Gastrocnemius medialis (tissue), 4 donors: ENCODE measurements at regions not wholly inside any gene's neighbourhood (a gene's known extent, or its start where the extent isn't known, plus 50 kb on each side); places are given as distances from the start of the nearest gene placed in this dataset.

Experiments
- CTCF ChIP-seq, 5 experiments: fragments of 450-650 bp in 3 of 5; fragments of 200-600 bp in 2 of 5; sonication (generic) in 2 of 5; IDR thresholded peaks in 4 of 5; conservative IDR thresholded peaks in 1 of 5; 1 replicate in 4 of 5; 2 replicates in 1 of 5; pipeline ENCODE4 v1.5.1; 2016 to 2019; ENCODE audit warnings: antibody characterized with exemption in 5 of 5, mild to moderate bottlenecking in 3 of 5, moderate library complexity in 3 of 5
- POLR2A ChIP-seq, 2 donors: fragments of 450-650 bp; IDR thresholded peaks; one replicate each; pipeline ENCODE4 v1.6.1; 2017; ENCODE audit warnings: antibody characterized with exemption in 2 of 2, mild to moderate bottlenecking in 2 of 2, moderate library complexity in 2 of 2

DNA sequence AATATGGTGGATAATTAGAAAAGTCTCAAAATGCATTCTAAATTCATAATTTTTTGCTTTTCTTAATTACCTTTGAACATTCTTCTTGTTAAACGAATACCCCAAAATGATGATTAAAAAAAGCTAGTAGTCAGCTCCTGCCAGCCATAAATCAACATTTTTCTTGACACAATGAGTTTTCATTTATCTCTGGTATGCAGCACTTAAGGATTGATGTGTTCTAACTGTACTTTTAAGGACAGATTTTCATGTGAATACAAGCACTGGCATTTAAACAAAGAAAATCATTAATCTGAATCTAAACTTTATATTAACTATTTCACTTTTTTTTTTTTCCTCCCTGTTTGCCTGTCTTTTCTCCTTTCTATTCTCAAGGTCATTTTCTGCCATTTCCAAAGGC is 976.8 kb downstream of the TMEM182 start:
- TF ChIP-seq CTCF (IDR thresholded peaks at IDR 0.05 in 4 of 5, conservative IDR thresholded peaks at IDR 0.05 in 1 of 5), result no peak
- TF ChIP-seq POLR2A (IDR thresholded peaks at IDR 0.05), result no peak
